Type B pancreatic cell (in vitro differentiated cells): ENCODE measurements at regions not wholly inside any gene's neighbourhood (a gene's known extent, or its start where the extent isn't known, plus 50 kb on each side); places are given as distances from the start of the nearest gene placed in this dataset.

Source experiments
- DNase-seq: peaks from one replicate; pipeline ENCODE4 v3.0.0; 2021; ENCODE audit warnings: mixed read lengths; ENCODE audit not compliant: unreplicated experiment; ENCODE audit errors: extremely low spot score
- H3K27ac Mint-ChIP-seq: 2 replicates; pipeline ENCODE4 v1.8.0; 2021; ENCODE audit warnings: mild to moderate bottlenecking, mixed read lengths
- H3K27me3 Mint-ChIP-seq: 2 replicates; pipeline ENCODE4 v1.8.0; 2021; ENCODE audit warnings: mixed read lengths
- H3K36me3 Mint-ChIP-seq: 2 replicates; pipeline ENCODE4 v1.8.0; 2021; ENCODE audit warnings: mixed read lengths
- H3K4me1 Mint-ChIP-seq: one replicate; pipeline ENCODE4 v1.8.0; 2021; ENCODE audit warnings: mixed read lengths; ENCODE audit not compliant: unreplicated experiment
- H3K4me3 Mint-ChIP-seq: 2 replicates; pipeline ENCODE4 v1.8.0; 2021; ENCODE audit warnings: mild to moderate bottlenecking, mixed read lengths
- H3K9me3 Mint-ChIP-seq: 2 replicates; pipeline ENCODE4 v1.8.0; 2021; ENCODE audit warnings: mixed read lengths
- CTCF ChIP-seq: fragments of 200-600 bp; sonication (generic); conservative IDR thresholded peaks from 2 replicates; pipeline ENCODE4 v1.5.0; 2021; ENCODE audit warnings: antibody characterized with exemption, mild to moderate bottlenecking

- DNase-seq = no peak
- TF ChIP-seq CTCF = no peak
- peaks cover 37% of the 10 kb centered on the region for H3K27me3 Mint-ChIP-seq
- H3K4me1 Mint-ChIP-seq = no peaks in the 10 kb centered on the region
- no peak overlapping the region for H3K4me3 Mint-ChIP-seq
- no peaks in the 10 kb centered on the region for H3K9me3 Mint-ChIP-seq
- H3K36me3 Mint-ChIP-seq = no peaks in the 10 kb centered on the region
- no peak overlapping the region for H3K27ac Mint-ChIP-seq
Observed at GRCh38 chr16:86002178-86002900, 103.4 kb downstream of the IRF8 start.

GRCh38 chr16:86007524-86007923 lies 108.6 kb downstream of the IRF8 start:
- peaks cover 36% of the 10 kb centered on the region for H3K27me3 Mint-ChIP-seq

GRCh38 chr16:86010680-86011141 lies 111.7 kb downstream of the IRF8 start:
- Mint-ChIP-seq H3K9me3 (no peaks in the 10 kb centered on the region), H3K4me3 (no peak overlapping the region), H3K4me1 (no peaks in the 10 kb centered on the region), H3K27ac (no peak overlapping the region), H3K36me3 (no peaks in the 10 kb centered on the region), H3K27me3 (peaks cover 45% of the 10 kb centered on the region)
- no peak for TF ChIP-seq CTCF
- DNase-seq = no peak

More at GRCh38 chr16:86007524-86007923, 108.6 kb downstream of the IRF8 start:
- Mint-ChIP-seq H3K4me1 (no peaks in the 10 kb centered on the region), H3K4me3 (no peak overlapping the region), H3K27ac (no peak overlapping the region), H3K36me3 (no peaks in the 10 kb centered on the region), H3K9me3 (no peaks in the 10 kb centered on the region)
- TF ChIP-seq CTCF = no peak
- no peak for DNase-seq

GRCh38 chr16:86011532-86011931 lies 112.6 kb downstream of the IRF8 start:
- no peak for DNase-seq
- no peak for TF ChIP-seq CTCF
- Mint-ChIP-seq H3K4me3 (no peak overlapping the region), H3K9me3 (no peaks in the 10 kb centered on the region), H3K27me3 (peaks cover 49% of the 10 kb centered on the region), H3K27ac (no peak overlapping the region), H3K36me3 (no peaks in the 10 kb centered on the region), H3K4me1 (no peaks in the 10 kb centered on the region)

- no peak for TF ChIP-seq CTCF
- no peak for DNase-seq
- no peaks in the 10 kb centered on the region for H3K9me3 Mint-ChIP-seq
- no peak overlapping the region for H3K27ac Mint-ChIP-seq
- H3K4me1 Mint-ChIP-seq = no peaks in the 10 kb centered on the region
- no peak overlapping the region for H3K4me3 Mint-ChIP-seq
- peaks cover 51% of the 10 kb centered on the region for H3K27me3 Mint-ChIP-seq
- no peaks in the 10 kb centered on the region for H3K36me3 Mint-ChIP-seq
Observed at GRCh38 chr16:86012221-86012620, 113.3 kb downstream of the IRF8 start.
